ENCODE measurements at regions not wholly inside any gene's neighbourhood (a gene's known extent, or its start where the extent isn't known, plus 50 kb on each side); places are given as distances from the start of the nearest gene placed in this dataset.

- ChIA-PET POLR2A (interaction anchor here (1.5 kb wide), 1 partner anchor 871 kb away, joined by 4 read pairs; the partner anchor contains the start of gene KLF6), CTCF (interaction anchor here (1.4 to 2.0 kb wide), 3 partner anchors 110 to 1459 kb away, joined by 5 to 11 read pairs (median 7); no protein-coding TSS in a partner anchor)
- Histone ChIP-seq H4K20me1 (replicated peaks; ENCODE audit: control insufficient read depth, extremely low read depth, insufficient read depth, low read length) (no peaks in the 10 kb centered on the region), H3K36me3 (ENCODE audit: control insufficient read depth in 2 of 2, extremely low read depth in 1 of 2, insufficient read depth in 2 of 2, low read length in 2 of 2) (peaks cover 0 to 13% of the 10 kb centered on the region in 2 experiments), H3K4me2 (ENCODE audit: insufficient read depth, low read length) (no peak overlapping the region), H3K9me1 (replicated peaks; ENCODE audit: control insufficient read depth, extremely low read depth, insufficient read depth, low read length) (no peaks in the 10 kb centered on the region), H3K27ac (ENCODE audit: insufficient read depth, low read depth, low read length) (no peak overlapping the region), H3K4me1 (ENCODE audit: control insufficient read depth, extremely low read depth, insufficient read depth, low read length) (peaks cover 9% of the 10 kb centered on the region), H3K79me2 (ENCODE audit: control insufficient read depth, insufficient read depth, low read length) (peaks cover 7% of the 10 kb centered on the region), H3K9ac (replicated peaks; ENCODE audit: extremely low read depth, insufficient read depth, low read length) (no peak overlapping the region), H3K4me3 (replicated peaks in 1 of 3; ENCODE audit: insufficient read depth in 1 of 3, low read depth in 1 of 3, low read length in 3 of 3) (no peak overlapping the region), H3K27me3 (ENCODE audit: control insufficient read depth in 2 of 2, insufficient read depth in 2 of 2, low read length in 2 of 2) (no peaks in the 10 kb centered on the region), H2AFZ (ENCODE audit: low read depth, low read length) (no peak overlapping the region), H3K9me3 (replicated peaks; ENCODE audit: control insufficient read depth, insufficient read depth, low read length) (no peaks in the 10 kb centered on the region)
- TF ChIP-seq MAX (IDR thresholded peaks at IDR 0.05; ENCODE audit: insufficient read depth, insufficient read length) (no peak), EZH2 (IDR thresholded peaks at IDR 0.05; ENCODE audit: borderline replicate concordance, low read depth, low read length, severe bottlenecking) (no peak), CTCF (IDR thresholded peaks at IDR 0.05; ENCODE audit: extremely low read depth in 1 of 2, insufficient read depth in 1 of 2, low read depth in 1 of 2, low read length in 2 of 2) (no peak), POLR2A (IDR thresholded peaks at IDR 0.05; ENCODE audit: low read depth, low read length) (no peak), POLR2AphosphoS5 (IDR thresholded peaks at IDR 0.05; ENCODE audit: insufficient read depth, low read depth, low read length) (no peak), FOS (IDR thresholded peaks at IDR 0.05; ENCODE audit: borderline replicate concordance, insufficient read depth, low read length) (no peak), JUN (IDR thresholded peaks at IDR 0.05; ENCODE audit: borderline replicate concordance, insufficient read depth, insufficient read length, low read depth) (no peak)
- BruUV-seq (replicated peaks), result no TSS peak
- intact Hi-C loops (cut with micrococcal nuclease) (loop anchor here (1.0 to 5.0 kb wide), 10 partner anchors 143 to 1459 kb away; no protein-coding TSS in a partner anchor), dilution Hi-C loops (cut with MboI; ENCODE audit: extremely low pct_ligation_motif_present, low sequenced_read_pairs) (no loop called here)
- no peak for DNase-seq (ENCODE audit: low read depth, low spot score)
- no peak for FAIRE-seq
Observed at GRCh38 chr10:4655879-4656278, 170.1 kb upstream of the AKR1E2 start.
